OCI-LY7 (cell line): ENCODE measurements at regions not wholly inside any gene's neighbourhood (a gene's known extent, or its start where the extent isn't known, plus 50 kb on each side); places are given as distances from the start of the nearest gene placed in this dataset.

Source experiments
- BruUV-seq: library from RNA; stranded (reverse); fragments of 400-500 nt; replicated peaks from 2 replicates; lab custom pipeline; 2021; lab: Mats Ljungman, UMichigan
- CTCF ChIA-PET: fragments of 300-600 bp; sonication (Branson Sonifier 250); formaldehyde crosslinking; loops from one replicate; lab custom pipeline; 2022; ENCODE audit warnings: antibody characterized with exemption; ENCODE audit not compliant: unreplicated experiment; lab: Charles Lee
- POLR2A ChIA-PET: fragments of 300-600 bp; sonication (Branson Sonifier 250); formaldehyde crosslinking; loops from one replicate; lab custom pipeline; 2022; ENCODE audit warnings: antibody characterized with exemption; lab: Charles Lee
- DNase-seq: peaks from one replicate; pipeline ENCODE4 v3.0.0-alpha.2; 2015; ENCODE audit warnings: low spot score
- H2AFZ ChIP-seq: fragments of 200-600 bp; sonication (generic), shearing (Covaris generic); 2 replicates; pipeline ENCODE4 v1.6.1; 2014; ENCODE audit warnings: mild to moderate bottlenecking, antibody characterized with exemption, low read length, moderate library complexity
- H3K27ac ChIP-seq: fragments of 200-600 bp; sonication (generic); 2 replicates; pipeline ENCODE4 v1.5.1; 2014; ENCODE audit warnings: mixed run types, low read depth, mild to moderate bottlenecking, moderate library complexity, low read length, inconsistent platforms; ENCODE audit not compliant: poor library complexity, severe bottlenecking
- H3K36me3 ChIP-seq: fragments of 200-600 bp; sonication (generic); 2 replicates; pipeline ENCODE4 v1.6.1; 2014; ENCODE audit warnings: mild to moderate bottlenecking, antibody characterized with exemption, low read length, moderate library complexity, mixed read lengths; ENCODE audit not compliant: insufficient read depth
- H3K4me1 ChIP-seq: fragments of 200-600 bp; sonication (generic); 2 replicates; pipeline ENCODE4 v1.5.1; 2014; ENCODE audit warnings: mild to moderate bottlenecking, low read length; ENCODE audit not compliant: insufficient read depth, poor library complexity, severe bottlenecking
- H3K4me2 ChIP-seq: fragments of 200-600 bp; sonication (generic); 2 replicates; pipeline ENCODE4 v1.6.1; 2014; ENCODE audit warnings: mild to moderate bottlenecking, low read length
- H3K4me3 ChIP-seq: fragments of 200-600 bp; sonication (generic); 2 replicates; pipeline ENCODE4 v1.5.1; 2014; ENCODE audit warnings: mild to moderate bottlenecking, low read depth, low read length; ENCODE audit not compliant: poor library complexity, severe bottlenecking
- H3K79me2 ChIP-seq: fragments of 200-600 bp; sonication (generic); 2 replicates; pipeline ENCODE4 v1.6.1; 2016; ENCODE audit warnings: low read depth, mild to moderate bottlenecking, low read length, moderate library complexity, mixed read lengths; ENCODE audit not compliant: insufficient read depth
- H3K9me2 ChIP-seq: fragments of 200-600 bp; sonication (generic); 2 replicates; pipeline ENCODE4 v1.6.1; 2016; ENCODE audit warnings: mild to moderate bottlenecking, low read length, mixed read lengths; ENCODE audit not compliant: insufficient read depth
- H3K9me3 ChIP-seq: fragments of 200-600 bp; sonication (generic); 2 replicates; pipeline ENCODE4 v1.6.1; 2014; ENCODE audit warnings: mild to moderate bottlenecking, mixed run types, low read length, mixed read lengths
- H4K20me1 ChIP-seq: fragments of 200-600 bp; sonication (generic); 2 replicates; pipeline ENCODE4 v1.6.1; 2014; ENCODE audit warnings: mild to moderate bottlenecking, antibody characterized with exemption, low read length, moderate library complexity, mixed read lengths; ENCODE audit not compliant: insufficient read depth
- EZH2phosphoT487 ChIP-seq: fragments of 200-600 bp; sonication (generic); IDR thresholded peaks from 2 replicates; pipeline ENCODE4 v1.6.1; 2018; ENCODE audit warnings: low read depth, borderline replicate concordance, mild to moderate bottlenecking, mixed run types, antibody characterized with exemption, low read length, moderate library complexity, mixed read lengths
- intact Hi-C: fragments of 100-400 bp; cut with micrococcal nuclease; formaldehyde crosslinking; loops from one replicate; pipeline ENCODE4 v1.10.0; 2022; ENCODE audit not compliant: unreplicated experiment
- TF ChIP-seq, protein P1 (sequence below): fragments of 200-600 bp; sonication (generic); conservative IDR thresholded peaks from 2 replicates; pipeline ENCODE4 v1.5.1; 2014; ENCODE audit warnings: mild to moderate bottlenecking, antibody characterized with exemption, low read length, moderate library complexity, mixed read lengths

GRCh38 chr2:139626128-139626527 lies 845.9 kb upstream of the NXPH2 start:
- TF ChIP-seq EZH2phosphoT487 = no peak
- TF ChIP-seq, protein P1, sequence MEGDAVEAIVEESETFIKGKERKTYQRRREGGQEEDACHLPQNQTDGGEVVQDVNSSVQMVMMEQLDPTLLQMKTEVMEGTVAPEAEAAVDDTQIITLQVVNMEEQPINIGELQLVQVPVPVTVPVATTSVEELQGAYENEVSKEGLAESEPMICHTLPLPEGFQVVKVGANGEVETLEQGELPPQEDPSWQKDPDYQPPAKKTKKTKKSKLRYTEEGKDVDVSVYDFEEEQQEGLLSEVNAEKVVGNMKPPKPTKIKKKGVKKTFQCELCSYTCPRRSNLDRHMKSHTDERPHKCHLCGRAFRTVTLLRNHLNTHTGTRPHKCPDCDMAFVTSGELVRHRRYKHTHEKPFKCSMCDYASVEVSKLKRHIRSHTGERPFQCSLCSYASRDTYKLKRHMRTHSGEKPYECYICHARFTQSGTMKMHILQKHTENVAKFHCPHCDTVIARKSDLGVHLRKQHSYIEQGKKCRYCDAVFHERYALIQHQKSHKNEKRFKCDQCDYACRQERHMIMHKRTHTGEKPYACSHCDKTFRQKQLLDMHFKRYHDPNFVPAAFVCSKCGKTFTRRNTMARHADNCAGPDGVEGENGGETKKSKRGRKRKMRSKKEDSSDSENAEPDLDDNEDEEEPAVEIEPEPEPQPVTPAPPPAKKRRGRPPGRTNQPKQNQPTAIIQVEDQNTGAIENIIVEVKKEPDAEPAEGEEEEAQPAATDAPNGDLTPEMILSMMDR = no peak
- Histone ChIP-seq H3K4me3 (no peak overlapping the region), H3K9me2 (no peaks in the 10 kb centered on the region), H3K27ac (no peak overlapping the region), H3K4me2 (no peak overlapping the region), H3K4me1 (no peaks in the 10 kb centered on the region), H3K79me2 (no peaks in the 10 kb centered on the region), H2AFZ (no peak overlapping the region), H3K9me3 (no peaks in the 10 kb centered on the region), H3K36me3 (no peaks in the 10 kb centered on the region), H4K20me1 (no peaks in the 10 kb centered on the region)
- ChIA-PET CTCF (no interaction called here), POLR2A (no interaction called here)
- intact Hi-C loops = no loop called here
- DNase-seq = no peak
- no TSS peak for BruUV-seq

- H4K20me1 ChIP-seq = no peaks in the 10 kb centered on the region
- H3K79me2 ChIP-seq = no peaks in the 10 kb centered on the region
- intact Hi-C loops = no loop called here
- no TSS peak for BruUV-seq
- TF ChIP-seq EZH2phosphoT487 = no peak
- TF ChIP-seq, protein P1 = no peak
- no peak for DNase-seq
- POLR2A ChIA-PET = no interaction called here
- no peaks in the 10 kb centered on the region for H3K36me3 ChIP-seq
- H3K4me2 ChIP-seq = no peak overlapping the region
- CTCF ChIA-PET = no interaction called here
- H2AFZ ChIP-seq = no peak overlapping the region
- H3K4me3 ChIP-seq = no peak overlapping the region
- no peaks in the 10 kb centered on the region for H3K9me3 ChIP-seq
- no peak overlapping the region for H3K27ac ChIP-seq
- no peaks in the 10 kb centered on the region for H3K4me1 ChIP-seq
- no peaks in the 10 kb centered on the region for H3K9me2 ChIP-seq
Measured at GRCh38 chr2:139622691-139623090, 842.5 kb upstream of the NXPH2 start.

DNA sequence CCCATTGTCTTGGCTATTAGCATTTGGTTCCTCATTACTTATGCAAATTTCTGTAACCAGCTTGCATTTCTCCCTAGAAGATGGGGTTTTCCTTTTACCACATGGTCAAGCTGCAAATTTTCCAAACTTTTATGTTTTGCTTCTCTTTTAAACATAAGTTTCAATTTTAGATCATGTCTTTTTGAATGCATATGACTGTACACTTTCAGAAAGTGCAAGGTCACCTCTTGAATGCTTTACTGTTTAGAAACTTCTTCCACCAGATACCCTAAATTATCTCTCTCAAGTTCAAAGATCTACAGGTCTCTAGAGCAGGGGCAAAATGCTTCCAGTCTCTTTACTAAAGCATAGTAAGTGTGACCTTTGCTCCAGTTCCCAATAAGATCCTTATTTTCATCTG lies 837.6 kb upstream of the NXPH2 start:
- no TSS peak for BruUV-seq
- no peak overlapping the region for H3K27ac ChIP-seq
- TF ChIP-seq, protein P1 = no peak
- TF ChIP-seq EZH2phosphoT487 = no peak
- DNase-seq = no peak
- no peaks in the 10 kb centered on the region for H3K9me2 ChIP-seq
- no peak overlapping the region for H3K4me2 ChIP-seq
- intact Hi-C loops = no loop called here
- no peaks in the 10 kb centered on the region for H3K79me2 ChIP-seq
- ChIA-PET CTCF (no interaction called here), POLR2A (interaction anchor here (0.6 to 0.7 kb wide), 2 partner anchors 176 to 266 kb away, joined by 3 read pairs; no protein-coding TSS in a partner anchor)
- no peak overlapping the region for H2AFZ ChIP-seq
- no peak overlapping the region for H3K4me3 ChIP-seq
- no peaks in the 10 kb centered on the region for H3K9me3 ChIP-seq
- no peaks in the 10 kb centered on the region for H3K36me3 ChIP-seq
- no peaks in the 10 kb centered on the region for H3K4me1 ChIP-seq
- H4K20me1 ChIP-seq = no peaks in the 10 kb centered on the region
